Activated CD4-positive, alpha-beta memory T cell treated with anti-CD3 and anti-CD28 coated beads for 36 hours (primary cell): ENCODE measurements at regions not wholly inside any gene's neighbourhood (a gene's known extent, or its start where the extent isn't known, plus 50 kb on each side); places are given as distances from the start of the nearest gene placed in this dataset.
"Not testable (repeated sequence)": the region's sequence is repeated elsewhere in the genome, so short reads cannot be mapped to it uniquely, and the experiment has no call there.

Experiments
- CTCF ChIA-PET: fragments of 350-600 bp; sonication (Branson Sonifier 250); formaldehyde crosslinking; loops from one replicate; lab custom pipeline; 2021; ENCODE audit warnings: antibody characterized with exemption, inconsistent platforms; lab: Charles Lee
- POLR2A ChIA-PET: fragments of 350-600 bp; sonication (Branson Sonifier 250); formaldehyde crosslinking; loops from one replicate; lab custom pipeline; 2021; ENCODE audit warnings: antibody characterized with exemption; lab: Charles Lee
- DNase-seq: peaks from one replicate; pipeline ENCODE4 v3.0.0-alpha.2; 2020
- H3K27ac Mint-ChIP-seq: one replicate; pipeline ENCODE4 v1.8.0; 2021; ENCODE audit warnings: mixed read lengths
- H3K27me3 Mint-ChIP-seq: one replicate; pipeline ENCODE4 v1.8.0; 2021; ENCODE audit warnings: mixed read lengths
- H3K36me3 Mint-ChIP-seq: one replicate; pipeline ENCODE4 v1.8.0; 2021; ENCODE audit warnings: mixed read lengths
- H3K4me1 Mint-ChIP-seq: one replicate; pipeline ENCODE4 v1.8.0; 2021; ENCODE audit warnings: low read depth, mixed read lengths
- H3K4me3 Mint-ChIP-seq: one replicate; pipeline ENCODE4 v1.8.0; 2021; ENCODE audit warnings: mild to moderate bottlenecking, mixed read lengths
- H3K9me3 Mint-ChIP-seq: one replicate; pipeline ENCODE4 v1.8.0; 2021; ENCODE audit warnings: mixed read lengths
- intact Hi-C: fragments of 100-400 bp; cut with micrococcal nuclease; formaldehyde crosslinking; loops from one replicate; pipeline ENCODE4 v1.15.1; 2023

GRCh38 chrX:3876393-3876792 is 162.9 kb upstream of the PRKX start:
- CTCF ChIA-PET = not testable (repeated sequence)

DNA sequence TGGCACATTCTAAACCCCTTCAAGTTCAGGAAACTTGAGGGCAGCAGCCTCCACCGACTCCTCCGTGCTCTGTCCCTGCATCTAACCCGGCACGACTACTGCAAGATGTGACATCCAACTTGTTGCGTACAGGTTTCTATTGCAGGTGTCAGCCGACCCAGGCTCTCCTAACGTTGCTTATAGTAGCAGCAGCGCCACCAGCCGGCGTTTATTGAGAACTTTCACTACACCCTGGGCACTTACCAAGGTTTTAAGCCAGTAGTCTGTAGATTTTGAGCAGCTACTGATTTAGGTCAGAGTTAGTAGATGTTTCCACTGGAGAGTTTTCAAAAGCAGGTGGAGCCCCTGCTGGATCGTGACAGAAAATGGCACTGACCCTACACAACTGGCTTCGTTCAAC is 162.2 kb upstream of the PRKX start:
- POLR2A ChIA-PET, CTCF ChIA-PET, H3K4me1 Mint-ChIP-seq, H3K36me3 Mint-ChIP-seq, DNase-seq, intact Hi-C loops, H3K9me3 Mint-ChIP-seq, H3K4me3 Mint-ChIP-seq, H3K27me3 Mint-ChIP-seq, H3K27ac Mint-ChIP-seq: not testable (repeated sequence)

More at GRCh38 chrX:3876393-3876792, 162.9 kb upstream of the PRKX start:
- DNase-seq, H3K27ac Mint-ChIP-seq, H3K4me3 Mint-ChIP-seq, H3K27me3 Mint-ChIP-seq, intact Hi-C loops, H3K4me1 Mint-ChIP-seq, H3K36me3 Mint-ChIP-seq, POLR2A ChIA-PET, H3K9me3 Mint-ChIP-seq: not testable (repeated sequence)

DNA sequence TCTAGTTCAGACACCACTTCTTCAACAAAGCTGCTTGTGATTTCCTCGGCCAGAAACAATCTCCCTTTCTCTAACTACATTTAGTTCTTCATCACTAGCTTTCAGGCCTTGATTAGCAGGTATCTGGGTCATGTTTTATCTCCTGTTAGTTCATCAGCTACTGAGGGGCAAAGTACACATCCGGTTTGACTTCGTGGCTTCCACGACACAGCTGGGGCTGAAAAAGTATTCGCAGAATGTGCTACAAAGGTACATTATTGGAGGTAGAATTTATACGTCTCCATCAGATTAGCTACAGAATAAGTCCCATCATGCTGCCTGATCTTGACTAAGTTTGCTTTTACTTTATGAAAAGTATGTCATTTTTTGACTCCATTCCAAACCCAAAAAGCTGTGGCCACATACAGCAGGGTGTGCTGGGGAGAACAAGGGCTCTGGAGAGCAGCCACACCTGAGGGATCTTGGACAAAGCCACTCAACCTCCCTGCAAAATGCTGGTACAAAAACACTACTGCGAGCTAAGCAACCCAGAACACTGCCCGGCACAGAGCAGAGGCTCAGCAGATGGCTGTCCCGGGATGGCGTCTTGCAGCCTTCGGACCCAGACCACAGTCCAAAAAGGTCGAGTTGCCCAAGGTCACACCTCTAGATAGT is 158.9 kb upstream of the PRKX start:
- POLR2A ChIA-PET, H3K4me1 Mint-ChIP-seq, H3K27me3 Mint-ChIP-seq, H3K36me3 Mint-ChIP-seq, H3K27ac Mint-ChIP-seq, H3K4me3 Mint-ChIP-seq, CTCF ChIA-PET, H3K9me3 Mint-ChIP-seq, DNase-seq, intact Hi-C loops: not testable (repeated sequence)

DNA sequence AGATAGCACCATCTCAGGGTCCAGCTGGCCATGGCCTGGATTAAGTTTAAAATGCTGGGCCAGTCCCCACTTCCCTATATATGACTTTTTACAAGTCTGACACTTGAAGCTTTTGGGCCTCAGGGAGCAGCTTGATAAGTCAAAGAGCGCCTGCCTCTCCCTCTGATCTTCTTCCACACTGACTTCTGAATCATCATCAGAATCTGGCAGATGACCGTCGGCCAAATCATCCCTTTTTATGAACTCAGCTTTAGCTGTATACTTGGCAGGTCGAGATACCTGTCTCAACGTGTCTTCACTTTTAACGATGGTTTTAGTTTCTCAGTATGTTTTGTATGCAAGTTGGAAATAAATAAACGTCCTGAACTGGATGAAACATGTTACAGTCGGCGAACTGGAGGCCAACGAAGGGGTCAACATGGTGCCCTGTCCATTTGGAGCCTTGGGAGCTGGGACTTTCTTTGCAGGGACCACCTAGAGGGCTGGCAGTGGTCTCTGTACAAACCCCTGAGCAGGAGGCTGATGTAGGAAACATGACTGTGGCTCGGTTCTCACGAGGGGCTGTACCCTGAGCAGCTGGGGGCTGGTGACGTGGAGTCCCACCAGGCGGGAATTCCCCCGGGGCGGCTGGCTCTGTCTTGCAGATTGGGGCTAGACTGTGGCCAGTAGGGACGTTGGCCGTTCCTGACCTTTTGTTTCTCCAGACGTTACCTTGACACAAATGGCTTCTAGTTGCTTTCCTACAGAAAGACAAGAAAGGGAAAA is 153.8 kb upstream of the PRKX start:
- H3K4me1 Mint-ChIP-seq, H3K4me3 Mint-ChIP-seq, CTCF ChIA-PET, POLR2A ChIA-PET, H3K9me3 Mint-ChIP-seq, DNase-seq, H3K27ac Mint-ChIP-seq, intact Hi-C loops, H3K27me3 Mint-ChIP-seq, H3K36me3 Mint-ChIP-seq: not testable (repeated sequence)

- H3K27ac Mint-ChIP-seq, intact Hi-C loops, POLR2A ChIA-PET, CTCF ChIA-PET, H3K4me1 Mint-ChIP-seq, H3K27me3 Mint-ChIP-seq, H3K36me3 Mint-ChIP-seq, DNase-seq, H3K4me3 Mint-ChIP-seq, H3K9me3 Mint-ChIP-seq: not testable (repeated sequence)
These were observed 144.9 kb upstream of the PRKX start for GRCh38 chrX:3858332-3858731.

DNA sequence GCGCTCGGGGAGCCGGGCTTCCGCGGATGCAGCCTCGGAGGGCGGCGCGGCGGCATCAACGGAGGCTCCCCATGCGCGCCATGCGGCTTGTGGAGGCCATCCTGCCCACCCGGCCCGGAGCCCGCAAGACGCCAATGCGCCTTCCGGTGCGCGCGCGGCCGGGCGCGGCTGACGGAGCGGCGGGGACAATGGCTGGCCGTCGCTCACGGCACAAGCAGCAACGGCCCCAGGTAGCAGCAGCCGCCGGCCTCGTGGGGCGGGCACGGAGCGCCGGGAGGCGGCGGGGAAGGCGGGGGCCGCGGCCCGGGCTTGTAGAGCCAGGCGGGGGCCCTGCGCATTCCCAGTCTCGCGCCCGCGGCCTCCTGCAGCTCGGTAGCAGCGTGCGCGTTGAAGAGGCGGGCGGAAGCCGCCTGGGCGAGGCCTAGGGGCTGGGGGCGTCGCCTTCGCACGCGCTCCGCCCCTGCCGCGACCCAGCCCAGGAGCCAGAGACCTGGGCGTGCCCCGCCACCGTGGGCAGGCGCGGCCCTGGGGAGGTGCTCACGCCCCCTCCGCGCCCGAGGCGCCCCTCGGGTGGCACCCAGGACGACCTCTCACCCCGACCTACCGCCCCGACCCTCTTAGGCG is 130.2 kb upstream of the PRKX start:
- CTCF ChIA-PET, POLR2A ChIA-PET: not testable (repeated sequence)

GRCh38 chrX:3842822-3843521 is 129.5 kb upstream of the PRKX start:
- H3K36me3 Mint-ChIP-seq, intact Hi-C loops, CTCF ChIA-PET, H3K4me1 Mint-ChIP-seq, H3K27ac Mint-ChIP-seq, H3K27me3 Mint-ChIP-seq, POLR2A ChIA-PET, H3K9me3 Mint-ChIP-seq: not testable (repeated sequence)
- peak overlapping the region; percentile 64 for H3K4me3 Mint-ChIP-seq
- peak; percentile 58 for DNase-seq

More for the DNA sequence above, 130.2 kb upstream of the PRKX start:
- H3K9me3 Mint-ChIP-seq, H3K36me3 Mint-ChIP-seq, DNase-seq, H3K27ac Mint-ChIP-seq, H3K4me1 Mint-ChIP-seq, H3K4me3 Mint-ChIP-seq, intact Hi-C loops, H3K27me3 Mint-ChIP-seq: not testable (repeated sequence)

DNA sequence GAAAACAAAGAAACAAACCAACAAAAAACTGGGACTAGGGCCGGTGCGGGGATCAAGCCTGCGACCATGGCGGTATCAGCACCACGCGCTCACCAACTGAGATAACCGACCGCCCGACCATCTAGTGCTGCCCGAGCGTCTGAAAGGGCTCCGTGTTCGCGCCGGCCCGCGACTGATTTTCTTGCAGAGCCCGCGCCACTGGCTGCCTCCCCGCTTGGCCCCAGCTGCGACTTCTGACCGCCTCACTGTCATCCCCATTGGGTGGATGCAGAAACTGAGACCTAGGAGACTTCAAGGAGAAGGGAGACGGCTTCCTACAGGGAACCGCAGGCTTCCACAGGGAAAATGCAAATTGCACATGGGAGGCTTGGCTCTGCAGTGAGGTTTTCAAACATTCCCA is 125.3 kb upstream of the PRKX start:
- intact Hi-C loops, H3K9me3 Mint-ChIP-seq, H3K36me3 Mint-ChIP-seq, CTCF ChIA-PET, H3K27ac Mint-ChIP-seq, H3K4me1 Mint-ChIP-seq, POLR2A ChIA-PET, H3K27me3 Mint-ChIP-seq, H3K4me3 Mint-ChIP-seq, DNase-seq: not testable (repeated sequence)

DNA sequence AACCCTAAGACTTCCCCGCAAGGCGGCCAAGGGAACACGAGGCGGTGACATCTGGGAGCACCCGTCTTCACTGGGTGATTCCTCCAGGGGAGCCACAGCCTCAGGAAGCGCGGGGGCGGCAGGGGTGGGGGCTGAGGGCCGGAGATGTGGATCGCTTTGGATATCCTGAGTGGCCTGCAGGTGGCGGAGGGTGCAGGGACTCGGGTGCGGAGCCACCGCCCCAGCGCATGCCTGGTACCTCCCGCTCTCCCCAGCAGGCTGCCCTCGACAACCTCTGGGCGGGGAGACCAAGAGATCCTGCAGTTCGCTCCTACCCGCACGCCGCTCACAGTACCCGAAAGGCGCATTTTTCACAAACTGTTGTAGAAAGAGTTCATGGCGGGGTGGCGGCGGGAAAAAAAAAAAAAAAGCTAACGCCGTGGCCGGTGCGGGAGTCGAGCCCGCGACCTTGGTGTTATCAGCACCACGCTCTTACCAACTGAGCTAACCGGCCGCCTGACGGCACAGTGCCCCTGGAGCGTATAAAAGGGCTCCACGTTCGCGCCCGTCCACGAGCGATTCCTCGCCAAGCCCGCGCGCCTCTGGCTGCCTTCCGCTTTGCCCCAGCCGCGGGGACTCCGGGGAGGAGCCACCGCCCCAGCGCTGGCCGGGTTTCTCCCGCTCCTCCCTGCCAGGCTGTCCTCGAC is 124.7 kb upstream of the PRKX start:
- H3K27ac Mint-ChIP-seq, intact Hi-C loops, H3K4me1 Mint-ChIP-seq, DNase-seq, H3K4me3 Mint-ChIP-seq, H3K9me3 Mint-ChIP-seq, H3K36me3 Mint-ChIP-seq, POLR2A ChIA-PET, H3K27me3 Mint-ChIP-seq, CTCF ChIA-PET: not testable (repeated sequence)

GRCh38 chrX:3837211-3837610 is 123.8 kb upstream of the PRKX start:
- H3K27me3 Mint-ChIP-seq, POLR2A ChIA-PET, H3K4me3 Mint-ChIP-seq, intact Hi-C loops, CTCF ChIA-PET, DNase-seq, H3K36me3 Mint-ChIP-seq, H3K27ac Mint-ChIP-seq, H3K4me1 Mint-ChIP-seq, H3K9me3 Mint-ChIP-seq: not testable (repeated sequence)

GRCh38 chrX:3833761-3834542 is 120.5 kb upstream of the PRKX start:
- H3K9me3 Mint-ChIP-seq, POLR2A ChIA-PET: not testable (repeated sequence)

More at GRCh38 chrX:3833761-3834542, 120.5 kb upstream of the PRKX start:
- H3K4me1 Mint-ChIP-seq, DNase-seq, H3K27ac Mint-ChIP-seq, H3K36me3 Mint-ChIP-seq, H3K27me3 Mint-ChIP-seq, intact Hi-C loops, H3K4me3 Mint-ChIP-seq, CTCF ChIA-PET: not testable (repeated sequence)
